ENCODE measurements at regions not wholly inside any gene's neighbourhood (a gene's known extent, or its start where the extent isn't known, plus 50 kb on each side); places are given as distances from the start of the nearest gene placed in this dataset.

DNA sequence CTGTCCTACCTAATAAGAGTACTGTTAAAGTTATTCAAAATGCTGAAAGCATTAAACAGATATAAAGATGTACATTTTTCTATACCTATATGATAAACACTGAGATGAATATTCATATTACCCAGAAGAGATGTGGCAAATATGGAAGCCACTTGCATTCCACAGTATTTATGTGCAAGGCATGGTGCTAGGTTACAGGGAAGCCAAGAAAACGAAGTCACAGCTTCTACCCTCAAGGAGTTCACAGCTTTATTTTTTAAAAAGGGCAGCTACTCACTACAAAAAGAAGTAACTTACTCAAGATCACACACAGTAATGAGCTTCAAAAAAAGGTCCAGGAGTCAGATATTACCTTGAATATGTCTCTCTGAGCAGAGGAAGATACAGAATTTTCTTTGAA is 484.6 kb downstream of the ZNF608 start:
- Histone ChIP-seq H3K27ac (ENCODE audit: low read depth, low read length) (no peak overlapping the region), H3K9me3 (ENCODE audit: control insufficient read depth in 1 of 2, insufficient read depth in 1 of 2, low read depth in 1 of 2, low read length in 2 of 2) (no peaks in the 10 kb centered on the region), H4K20me1 (ENCODE audit: insufficient read depth) (no peaks in the 10 kb centered on the region), H3K4me3 (replicated peaks in 1 of 2; ENCODE audit: low read depth in 1 of 2, low read length in 2 of 2) (no peak overlapping the region), H2AFZ (ENCODE audit: low read depth, low read length, poor library complexity, severe bottlenecking) (no peak overlapping the region), H3K79me2 (ENCODE audit: insufficient read depth, low read length) (no peaks in the 10 kb centered on the region), H3K36me3 (ENCODE audit: control insufficient read depth in 1 of 2, insufficient read depth in 2 of 2, low read length in 2 of 2) (no peaks in the 10 kb centered on the region), H3K4me1 (ENCODE audit: control insufficient read depth in 1 of 2, insufficient read depth in 2 of 2, low read length in 2 of 2) (no peaks in the 10 kb centered on the region), H3K27me3 (ENCODE audit: insufficient read depth, low read length) (no peaks in the 10 kb centered on the region), H3K9ac (ENCODE audit: low read length) (no peak overlapping the region), H3K9me2 (ENCODE audit: insufficient read depth) (no peaks in the 10 kb centered on the region), H3K4me2 (ENCODE audit: low read length) (no peak overlapping the region)
- POLR2A ChIA-PET: no interaction called here
- intact Hi-C loops (cut with micrococcal nuclease): no loop called here
- CTCF ChIA-PET: no interaction called here
- ATAC-seq: no peak
- DNase-seq (ENCODE audit: low read depth, low spot score): no peak
- RAD21 ChIA-PET (ENCODE audit: low non-redundant PET in 1 of 2, low total read pairs in 2 of 2, uncharacterized antibody in 2 of 2, unreplicated experiment in 2 of 2): no interaction called here
- TF ChIP-seq, protein P1, sequence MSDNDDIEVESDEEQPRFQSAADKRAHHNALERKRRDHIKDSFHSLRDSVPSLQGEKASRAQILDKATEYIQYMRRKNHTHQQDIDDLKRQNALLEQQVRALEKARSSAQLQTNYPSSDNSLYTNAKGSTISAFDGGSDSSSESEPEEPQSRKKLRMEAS (IDR thresholded peaks at IDR 0.05): no peak
- TF ChIP-seq SIN3A (IDR thresholded peaks at IDR 0.05; ENCODE audit: low read depth) (no peak), CBX3 (IDR thresholded peaks at IDR 0.05; ENCODE audit: low read depth) (no peak), SRF (IDR thresholded peaks at IDR 0.05; ENCODE audit: low read depth) (no peak), ELF1 (IDR thresholded peaks at IDR 0.05; ENCODE audit: borderline replicate concordance, low read depth) (no peak), ZNF274 (IDR thresholded peaks at IDR 0.05; ENCODE audit: low read depth, low read length) (no peak), ZFX (IDR thresholded peaks at IDR 0.05) (no peak), SP1 (IDR thresholded peaks at IDR 0.05; ENCODE audit: low read depth) (no peak), EZH2 (IDR thresholded peaks at IDR 0.05) (no peak)
- TF ChIP-seq, protein P2, sequence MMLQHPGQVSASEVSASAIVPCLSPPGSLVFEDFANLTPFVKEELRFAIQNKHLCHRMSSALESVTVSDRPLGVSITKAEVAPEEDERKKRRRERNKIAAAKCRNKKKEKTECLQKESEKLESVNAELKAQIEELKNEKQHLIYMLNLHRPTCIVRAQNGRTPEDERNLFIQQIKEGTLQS (IDR thresholded peaks at IDR 0.05): no peak
- no TSS peak for BruUV-seq (replicated peaks)

DNA sequence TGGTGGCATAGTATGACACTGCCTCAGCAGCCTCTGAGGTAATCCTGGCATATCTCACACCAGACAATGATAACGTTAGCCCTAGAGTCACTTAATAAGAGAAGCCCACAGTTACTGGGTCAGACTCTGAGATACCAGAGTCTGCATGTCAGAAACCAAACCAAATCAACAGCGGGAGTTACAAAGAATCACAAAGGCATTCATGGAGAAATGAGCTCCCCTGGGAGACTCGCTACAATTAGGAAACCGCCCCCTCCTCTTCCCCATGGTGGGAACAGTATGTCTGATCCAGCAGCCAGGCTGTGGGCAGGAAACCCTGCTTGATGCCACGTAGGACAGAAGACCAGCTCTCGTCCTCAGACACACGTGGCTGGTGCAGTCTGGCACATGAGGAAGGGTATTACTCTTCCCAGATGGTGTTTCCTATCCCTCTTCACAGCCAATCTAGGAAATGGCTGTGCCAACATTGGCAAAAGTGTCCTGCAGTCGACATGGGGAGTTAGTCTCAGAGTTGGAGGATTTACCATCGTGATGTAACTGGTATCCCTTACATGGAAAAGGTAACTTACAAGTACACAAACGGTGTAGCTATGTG is 485.4 kb downstream of the ZNF608 start:
- Histone ChIP-seq H4K20me1 (ENCODE audit: insufficient read depth) (no peaks in the 10 kb centered on the region), H3K27me3 (ENCODE audit: insufficient read depth, low read length) (no peaks in the 10 kb centered on the region), H3K9me3 (ENCODE audit: control insufficient read depth in 1 of 2, insufficient read depth in 1 of 2, low read depth in 1 of 2, low read length in 2 of 2) (no peaks in the 10 kb centered on the region), H3K9ac (ENCODE audit: low read length) (no peak overlapping the region), H3K9me2 (ENCODE audit: insufficient read depth) (no peaks in the 10 kb centered on the region), H2AFZ (ENCODE audit: low read depth, low read length, poor library complexity, severe bottlenecking) (no peak overlapping the region), H3K4me2 (ENCODE audit: low read length) (no peak overlapping the region), H3K36me3 (ENCODE audit: control insufficient read depth in 1 of 2, insufficient read depth in 2 of 2, low read length in 2 of 2) (no peaks in the 10 kb centered on the region), H3K4me3 (replicated peaks in 1 of 2; ENCODE audit: low read depth in 1 of 2, low read length in 2 of 2) (no peak overlapping the region), H3K4me1 (ENCODE audit: control insufficient read depth in 1 of 2, insufficient read depth in 2 of 2, low read length in 2 of 2) (no peaks in the 10 kb centered on the region), H3K27ac (ENCODE audit: low read depth, low read length) (no peak overlapping the region), H3K79me2 (ENCODE audit: insufficient read depth, low read length) (no peaks in the 10 kb centered on the region)
- intact Hi-C loops (cut with micrococcal nuclease): no loop called here
- ChIA-PET RAD21 (ENCODE audit: low non-redundant PET in 1 of 2, low total read pairs in 2 of 2, uncharacterized antibody in 2 of 2, unreplicated experiment in 2 of 2) (no interaction called here), CTCF (no interaction called here), POLR2A (no interaction called here)
- DNase-seq (ENCODE audit: low read depth, low spot score) (no peak), ATAC-seq (no peak)
- no TSS peak for BruUV-seq (replicated peaks)
- no peak for TF ChIP-seq RAD21 (IDR thresholded peaks at IDR 0.05; ENCODE audit: low read depth)
- TF ChIP-seq JUND (IDR thresholded peaks at IDR 0.05): no peak
- TF ChIP-seq EZH2 (IDR thresholded peaks at IDR 0.05): no peak
- no peak for TF ChIP-seq POLR2A (IDR thresholded peaks at IDR 0.05; ENCODE audit: borderline replicate concordance, extremely low read depth, insufficient read depth, insufficient read length)
- no peak for TF ChIP-seq POLR2AphosphoS5 (IDR thresholded peaks at IDR 0.05; ENCODE audit: low read depth, low read length)
- TF ChIP-seq SP1 (IDR thresholded peaks at IDR 0.05; ENCODE audit: low read depth): no peak
- TF ChIP-seq, protein P3, sequence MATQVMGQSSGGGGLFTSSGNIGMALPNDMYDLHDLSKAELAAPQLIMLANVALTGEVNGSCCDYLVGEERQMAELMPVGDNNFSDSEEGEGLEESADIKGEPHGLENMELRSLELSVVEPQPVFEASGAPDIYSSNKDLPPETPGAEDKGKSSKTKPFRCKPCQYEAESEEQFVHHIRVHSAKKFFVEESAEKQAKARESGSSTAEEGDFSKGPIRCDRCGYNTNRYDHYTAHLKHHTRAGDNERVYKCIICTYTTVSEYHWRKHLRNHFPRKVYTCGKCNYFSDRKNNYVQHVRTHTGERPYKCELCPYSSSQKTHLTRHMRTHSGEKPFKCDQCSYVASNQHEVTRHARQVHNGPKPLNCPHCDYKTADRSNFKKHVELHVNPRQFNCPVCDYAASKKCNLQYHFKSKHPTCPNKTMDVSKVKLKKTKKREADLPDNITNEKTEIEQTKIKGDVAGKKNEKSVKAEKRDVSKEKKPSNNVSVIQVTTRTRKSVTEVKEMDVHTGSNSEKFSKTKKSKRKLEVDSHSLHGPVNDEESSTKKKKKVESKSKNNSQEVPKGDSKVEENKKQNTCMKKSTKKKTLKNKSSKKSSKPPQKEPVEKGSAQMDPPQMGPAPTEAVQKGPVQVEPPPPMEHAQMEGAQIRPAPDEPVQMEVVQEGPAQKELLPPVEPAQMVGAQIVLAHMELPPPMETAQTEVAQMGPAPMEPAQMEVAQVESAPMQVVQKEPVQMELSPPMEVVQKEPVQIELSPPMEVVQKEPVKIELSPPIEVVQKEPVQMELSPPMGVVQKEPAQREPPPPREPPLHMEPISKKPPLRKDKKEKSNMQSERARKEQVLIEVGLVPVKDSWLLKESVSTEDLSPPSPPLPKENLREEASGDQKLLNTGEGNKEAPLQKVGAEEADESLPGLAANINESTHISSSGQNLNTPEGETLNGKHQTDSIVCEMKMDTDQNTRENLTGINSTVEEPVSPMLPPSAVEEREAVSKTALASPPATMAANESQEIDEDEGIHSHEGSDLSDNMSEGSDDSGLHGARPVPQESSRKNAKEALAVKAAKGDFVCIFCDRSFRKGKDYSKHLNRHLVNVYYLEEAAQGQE (IDR thresholded peaks at IDR 0.05; ENCODE audit: low read depth): no peak
- TF ChIP-seq FOSL1 (IDR thresholded peaks at IDR 0.05; ENCODE audit: low read depth): no peak
- TF ChIP-seq TCF7L2 (IDR thresholded peaks at IDR 0.05; ENCODE audit: borderline replicate concordance, extremely low read depth, insufficient read depth, insufficient read length): no peak
- no peak for TF ChIP-seq SIN3A (IDR thresholded peaks at IDR 0.05; ENCODE audit: low read depth)
- TF ChIP-seq ZNF274 (IDR thresholded peaks at IDR 0.05; ENCODE audit: low read depth, low read length): no peak
- no peak for TF ChIP-seq ZFX (IDR thresholded peaks at IDR 0.05)
- no peak for TF ChIP-seq EGR1 (IDR thresholded peaks at IDR 0.05; ENCODE audit: low read depth)
- no peak for TF ChIP-seq SRF (IDR thresholded peaks at IDR 0.05; ENCODE audit: low read depth)

All from HCT116 (cell line).